ENCODE measurements at regions not wholly inside any gene's neighbourhood (a gene's known extent, or its start where the extent isn't known, plus 50 kb on each side); places are given as distances from the start of the nearest gene placed in this dataset.

DNA sequence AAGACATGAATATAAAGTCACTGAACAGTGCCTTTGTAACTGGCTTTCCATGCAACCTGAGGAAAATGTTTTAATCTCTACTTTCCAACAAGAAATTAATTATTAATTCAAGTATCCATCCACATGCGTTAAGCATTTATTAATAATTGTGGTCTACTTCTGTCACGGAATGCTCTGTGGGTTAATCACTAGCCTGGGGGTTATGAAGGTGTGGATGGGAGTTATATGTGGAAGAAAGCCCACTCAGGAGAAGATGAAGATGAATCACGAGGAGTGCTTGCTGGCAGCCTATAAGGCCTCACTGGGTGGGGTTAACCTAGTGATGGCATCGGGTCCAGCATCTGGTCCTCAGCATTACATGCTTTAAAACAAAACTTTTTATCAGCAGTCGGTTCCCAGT, 99.5 kb upstream of the AVPR1A start:
- intact Hi-C loops (cut with micrococcal nuclease) = no loop called here
- H3K4me3 Mint-ChIP-seq = no peak overlapping the region
- WGBS (ENCODE audit: insufficient coverage) = 100% methylated on average over 2 of the region's 5 CpGs

DNA sequence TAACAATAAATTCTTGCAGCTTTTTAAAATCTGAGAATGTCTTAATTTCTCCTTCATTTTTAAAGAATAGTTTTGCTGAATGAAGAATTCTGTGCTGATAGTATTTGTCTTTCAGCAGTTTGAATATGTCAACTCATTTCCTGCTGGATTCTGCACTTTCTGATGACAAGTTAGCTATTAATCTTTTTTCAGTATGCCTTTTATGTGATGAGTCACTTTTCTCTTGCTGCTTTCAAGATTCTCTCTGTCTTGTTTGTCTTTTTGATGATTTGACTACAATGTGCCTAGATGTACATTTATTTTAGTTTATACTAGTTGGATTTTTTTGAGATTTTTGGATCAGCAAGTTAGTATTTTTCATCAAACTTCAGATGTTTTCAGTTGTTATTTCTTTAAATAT, 87.9 kb upstream of the AVPR1A start:
- H3K27me3 Mint-ChIP-seq = no peaks in the 10 kb centered on the region
- H3K9me3 ChIP-seq (ENCODE audit: control extremely low read depth in 1 of 3, control insufficient read depth in 2 of 3, insufficient read depth in 1 of 3, low read length in 2 of 3) = peaks cover 0 to 3% (median 2%) of the 10 kb centered on the region in 3 donors
- no peak overlapping the region for H3K4me3 Mint-ChIP-seq
- no peaks in the 10 kb centered on the region for H3K4me1 Mint-ChIP-seq
- no peak overlapping the region for H2AFZ ChIP-seq (ENCODE audit: insufficient read depth, low read depth, low read length, poor library complexity, severe bottlenecking)
- ChIA-PET CTCF (no interaction called here), POLR2A (no interaction called here)
- H3K27ac ChIP-seq (ENCODE audit: low read length in 2 of 2) = no peak overlapping the region
- H4K20me1 ChIP-seq (ENCODE audit: control insufficient read depth, insufficient read depth, low read length, poor library complexity, severe bottlenecking) = no peaks in the 10 kb centered on the region
- H3K9me3 Mint-ChIP-seq (ENCODE audit: insufficient read depth) = peaks cover 3% of the 10 kb centered on the region
- H3K79me2 ChIP-seq (ENCODE audit: control insufficient read depth, insufficient read depth, low read length) = no peaks in the 10 kb centered on the region
- H3K4me2 ChIP-seq (replicated peaks; ENCODE audit: low read depth, low read length, poor library complexity, severe bottlenecking) = no peak overlapping the region
- no peaks in the 10 kb centered on the region for H3K27me3 ChIP-seq (replicated peaks in 1 of 4; ENCODE audit: control extremely low read depth in 1 of 4, control insufficient read depth in 3 of 4, insufficient read depth in 4 of 4, low read length in 3 of 4)
- H3K9ac ChIP-seq (ENCODE audit: low read length) = no peak overlapping the region
- H3K36me3 ChIP-seq (replicated peaks in 1 of 2; ENCODE audit: control extremely low read depth in 1 of 2, control insufficient read depth in 1 of 2, extremely low read depth in 1 of 2, insufficient read depth in 2 of 2, low read length in 1 of 2) = no peaks in the 10 kb centered on the region
- intact Hi-C loops (cut with micrococcal nuclease) = no loop called here
- no peak for TF ChIP-seq EZH2 (IDR thresholded peaks at IDR 0.05; ENCODE audit: borderline replicate concordance, insufficient read depth, low read depth, low read length, poor library complexity, severe bottlenecking)
- TF ChIP-seq, protein P1, sequence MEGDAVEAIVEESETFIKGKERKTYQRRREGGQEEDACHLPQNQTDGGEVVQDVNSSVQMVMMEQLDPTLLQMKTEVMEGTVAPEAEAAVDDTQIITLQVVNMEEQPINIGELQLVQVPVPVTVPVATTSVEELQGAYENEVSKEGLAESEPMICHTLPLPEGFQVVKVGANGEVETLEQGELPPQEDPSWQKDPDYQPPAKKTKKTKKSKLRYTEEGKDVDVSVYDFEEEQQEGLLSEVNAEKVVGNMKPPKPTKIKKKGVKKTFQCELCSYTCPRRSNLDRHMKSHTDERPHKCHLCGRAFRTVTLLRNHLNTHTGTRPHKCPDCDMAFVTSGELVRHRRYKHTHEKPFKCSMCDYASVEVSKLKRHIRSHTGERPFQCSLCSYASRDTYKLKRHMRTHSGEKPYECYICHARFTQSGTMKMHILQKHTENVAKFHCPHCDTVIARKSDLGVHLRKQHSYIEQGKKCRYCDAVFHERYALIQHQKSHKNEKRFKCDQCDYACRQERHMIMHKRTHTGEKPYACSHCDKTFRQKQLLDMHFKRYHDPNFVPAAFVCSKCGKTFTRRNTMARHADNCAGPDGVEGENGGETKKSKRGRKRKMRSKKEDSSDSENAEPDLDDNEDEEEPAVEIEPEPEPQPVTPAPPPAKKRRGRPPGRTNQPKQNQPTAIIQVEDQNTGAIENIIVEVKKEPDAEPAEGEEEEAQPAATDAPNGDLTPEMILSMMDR (IDR thresholded peaks at IDR 0.05) = no peak
- ATAC-seq (ENCODE audit: low read depth) (no peak), DNase-seq (no peak)
- H3K4me1 ChIP-seq (ENCODE audit: control insufficient read depth in 2 of 2, insufficient read depth in 2 of 2, low read length in 2 of 2) = no peaks in the 10 kb centered on the region
- H3K4me3 ChIP-seq (ENCODE audit: control extremely low read depth in 1 of 5, extremely low read depth in 1 of 5, insufficient read depth in 1 of 5, low read depth in 2 of 5, low read length in 4 of 5) = no peak overlapping the region
- H3K27ac Mint-ChIP-seq = no peak overlapping the region

More for the DNA sequence above, 99.5 kb upstream of the AVPR1A start:
- CTCF ChIA-PET = no interaction called here
- Histone ChIP-seq H4K20me1 (ENCODE audit: control insufficient read depth, insufficient read depth, low read length, poor library complexity, severe bottlenecking) (no peaks in the 10 kb centered on the region), H3K9me3 (ENCODE audit: control extremely low read depth in 1 of 3, control insufficient read depth in 2 of 3, insufficient read depth in 1 of 3, low read length in 2 of 3) (no peaks in the 10 kb centered on the region), H3K27me3 (replicated peaks in 1 of 4; ENCODE audit: control extremely low read depth in 1 of 4, control insufficient read depth in 3 of 4, insufficient read depth in 4 of 4, low read length in 3 of 4) (no peaks in the 10 kb centered on the region), H3K27ac (ENCODE audit: low read length in 2 of 2) (no peak overlapping the region), H3K79me2 (ENCODE audit: control insufficient read depth, insufficient read depth, low read length) (no peaks in the 10 kb centered on the region), H3K4me2 (replicated peaks; ENCODE audit: low read depth, low read length, poor library complexity, severe bottlenecking) (no peak overlapping the region), H3K4me3 (ENCODE audit: control extremely low read depth in 1 of 5, extremely low read depth in 1 of 5, insufficient read depth in 1 of 5, low read depth in 2 of 5, low read length in 4 of 5) (no peak overlapping the region), H3K4me1 (ENCODE audit: control insufficient read depth in 2 of 2, insufficient read depth in 2 of 2, low read length in 2 of 2) (no peaks in the 10 kb centered on the region), H2AFZ (ENCODE audit: insufficient read depth, low read depth, low read length, poor library complexity, severe bottlenecking) (no peak overlapping the region), H3K36me3 (replicated peaks in 1 of 2; ENCODE audit: control extremely low read depth in 1 of 2, control insufficient read depth in 1 of 2, extremely low read depth in 1 of 2, insufficient read depth in 2 of 2, low read length in 1 of 2) (no peaks in the 10 kb centered on the region), H3K9ac (ENCODE audit: low read length) (no peak overlapping the region)
- ATAC-seq (ENCODE audit: low read depth) = no peak
- no peaks in the 10 kb centered on the region for H3K27me3 Mint-ChIP-seq
- no peak overlapping the region for H3K27ac Mint-ChIP-seq
- no peaks in the 10 kb centered on the region for H3K4me1 Mint-ChIP-seq
- POLR2A ChIA-PET = no interaction called here
- H3K9me3 Mint-ChIP-seq (ENCODE audit: insufficient read depth) = peaks cover 3% of the 10 kb centered on the region
- DNase-seq = no peak
- TF ChIP-seq, protein P1 (IDR thresholded peaks at IDR 0.05) = no peak
- no peak for TF ChIP-seq EZH2 (IDR thresholded peaks at IDR 0.05; ENCODE audit: borderline replicate concordance, insufficient read depth, low read depth, low read length, poor library complexity, severe bottlenecking)

Data from B cell (primary cell).